HG02981 (cell line): ENCODE measurements at regions not wholly inside any gene's neighbourhood (a gene's known extent, or its start where the extent isn't known, plus 50 kb on each side); places are given as distances from the start of the nearest gene placed in this dataset.

Source experiments
- ATAC-seq: cut with Tn5 transposase; IDR thresholded peaks from one replicate; pipeline ENCODE4 v1.9.1; 2021; ENCODE audit warnings: mild to moderate bottlenecking, moderate library complexity; ENCODE audit not compliant: unreplicated experiment

- no peak for ATAC-seq
These were observed 309.5 kb downstream of the OSTF1 start for GRCh38 chr9:75397836-75398235.

GRCh38 chr9:75408391-75408790 lies 320.1 kb downstream of the OSTF1 start:
- no peak for ATAC-seq

- no peak for ATAC-seq
These were observed 322.1 kb downstream of the OSTF1 start for GRCh38 chr9:75410405-75410804.

DNA sequence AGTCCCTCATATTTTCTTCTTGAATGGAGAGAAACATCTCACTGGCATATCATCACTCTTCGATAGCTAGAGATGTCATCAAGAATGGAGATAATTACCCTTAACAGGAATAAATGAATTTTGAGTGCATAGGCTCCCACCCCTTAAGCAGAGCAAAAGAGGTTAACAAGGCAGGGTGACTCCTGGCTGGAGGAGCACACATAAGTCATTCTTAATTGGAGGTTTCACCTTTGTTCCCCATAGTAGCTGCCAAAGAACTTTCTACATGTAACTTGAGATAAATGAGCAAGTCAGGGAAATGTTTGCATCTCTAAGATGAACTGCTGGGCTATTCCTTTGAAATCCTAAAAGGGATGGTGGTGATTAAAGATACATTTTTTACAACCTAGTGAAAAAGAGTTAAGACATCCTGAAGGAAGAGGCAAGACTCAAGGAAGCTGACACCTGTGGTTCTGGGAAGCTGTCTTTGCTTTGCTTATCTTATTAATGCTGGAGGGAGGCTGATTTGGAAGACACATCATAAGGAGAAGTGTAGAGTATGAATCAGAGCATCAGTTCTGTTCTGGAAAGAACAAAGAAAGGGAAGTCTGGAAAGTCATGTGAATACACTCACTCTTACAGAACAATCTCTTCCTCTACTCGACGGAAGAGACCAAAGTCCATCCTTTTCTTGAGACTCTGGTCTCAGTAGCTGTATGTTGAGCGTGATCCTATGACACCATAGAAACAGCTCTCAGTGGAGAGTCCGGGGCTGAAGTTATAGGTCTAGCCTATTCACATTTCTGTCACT lies 326.3 kb downstream of the OSTF1 start:
- no peak for ATAC-seq

DNA sequence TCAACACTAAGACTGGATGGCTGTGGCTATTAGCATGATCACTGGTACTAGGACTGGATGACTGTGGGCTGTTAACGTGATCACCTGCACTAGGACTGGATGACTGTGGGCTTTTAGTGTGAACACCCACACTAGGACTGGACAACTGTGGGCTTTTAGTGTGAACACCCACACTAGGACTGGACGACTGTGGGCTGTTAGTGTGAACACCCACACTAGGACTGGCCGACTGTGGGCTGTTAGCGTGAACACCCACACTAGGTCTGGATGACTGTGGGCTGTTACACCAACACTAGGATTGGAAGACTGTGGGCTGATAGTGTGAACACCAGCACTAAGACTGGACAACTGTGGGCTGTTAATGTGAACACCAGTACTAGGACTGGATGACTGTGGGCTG lies 329.2 kb downstream of the OSTF1 start:
- ATAC-seq, result no peak

DNA sequence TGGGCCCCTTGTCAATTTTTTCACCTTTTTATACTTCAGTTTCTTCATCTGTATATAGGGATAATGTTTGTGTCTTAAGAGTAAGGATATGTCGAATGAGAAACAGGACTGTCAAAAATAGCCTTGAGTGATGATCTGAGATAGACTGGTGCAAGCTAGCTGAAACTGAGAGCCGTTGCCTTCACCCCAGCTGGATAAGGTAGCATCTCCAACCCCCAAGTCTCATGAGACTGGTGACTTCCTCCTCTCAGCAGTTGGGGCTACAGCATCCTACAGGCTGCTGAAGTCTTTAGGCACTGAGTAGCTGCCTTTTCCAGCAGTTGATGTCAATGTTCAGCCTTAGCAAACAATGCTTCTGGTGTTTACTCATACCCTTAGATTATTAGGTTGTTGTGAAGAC lies 330.2 kb downstream of the OSTF1 start:
- ATAC-seq, result peak; percentile 50

GRCh38 chr9:75422944-75423522 lies 334.7 kb downstream of the OSTF1 start:
- no peak for ATAC-seq

DNA sequence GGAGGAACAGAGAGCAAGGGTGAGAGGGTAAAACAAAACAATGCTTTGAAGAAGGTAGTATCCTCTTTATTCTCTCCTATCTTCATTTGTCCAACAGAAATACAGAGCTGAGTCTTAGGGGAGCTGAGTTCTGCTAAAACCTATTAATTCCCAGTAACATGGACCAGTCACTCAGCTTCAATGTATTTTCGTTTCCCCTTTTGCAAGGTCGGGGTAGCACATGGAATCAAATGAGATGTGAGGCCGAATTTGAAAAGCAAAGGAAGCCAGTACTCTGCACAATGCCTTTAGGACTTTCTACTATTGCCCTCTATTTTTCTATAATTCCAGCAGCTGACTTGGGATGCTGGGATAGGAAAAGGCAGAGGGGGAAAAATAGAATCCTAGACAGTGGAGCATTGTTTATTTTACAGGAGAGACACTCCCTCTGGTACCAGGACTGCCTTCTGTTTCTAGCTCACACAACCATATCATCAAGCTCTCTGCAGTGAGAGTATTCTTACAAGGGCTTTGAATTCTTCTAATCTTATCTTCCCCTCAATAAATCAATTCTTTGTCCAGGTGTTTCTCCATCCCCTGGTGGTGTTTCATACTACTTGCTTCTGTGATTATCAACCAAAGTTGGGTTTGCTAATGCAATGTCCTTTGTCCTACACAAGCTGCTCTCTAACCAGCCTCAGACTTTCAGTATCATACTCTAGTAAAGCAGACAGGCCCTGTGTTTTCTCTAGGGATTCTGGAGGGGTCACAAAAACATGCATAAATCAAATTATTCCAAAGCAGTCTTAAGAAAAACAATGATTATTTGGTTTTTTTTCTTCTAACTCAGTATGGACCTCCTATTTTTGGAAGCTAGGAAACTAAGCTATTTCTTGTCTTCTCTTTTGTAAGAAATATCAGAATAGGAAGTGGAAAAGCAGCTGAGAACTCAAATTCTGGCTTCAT lies 341.5 kb downstream of the OSTF1 start:
- no peak for ATAC-seq

GRCh38 chr9:75431375-75431774 lies 343.1 kb downstream of the OSTF1 start:
- no peak for ATAC-seq

DNA sequence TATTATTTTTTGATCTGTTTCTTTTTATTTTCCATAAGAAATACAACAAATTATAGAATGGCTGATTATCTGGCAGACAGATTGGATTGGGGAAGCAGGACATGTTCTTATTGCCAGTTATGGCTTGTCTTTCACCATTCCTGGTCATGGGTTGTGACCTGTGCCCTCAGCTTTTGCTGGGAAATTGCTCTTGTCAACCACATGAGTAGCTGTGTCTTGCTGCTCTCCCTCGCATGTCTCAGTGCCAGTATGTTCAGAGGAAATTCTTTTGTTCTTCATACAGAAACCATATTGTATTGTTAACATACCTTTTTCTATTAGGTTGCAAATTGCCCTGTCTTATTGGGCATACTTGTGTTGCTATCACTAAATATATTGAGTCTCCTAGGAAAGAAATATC lies 344.1 kb downstream of the OSTF1 start:
- no peak for ATAC-seq

DNA sequence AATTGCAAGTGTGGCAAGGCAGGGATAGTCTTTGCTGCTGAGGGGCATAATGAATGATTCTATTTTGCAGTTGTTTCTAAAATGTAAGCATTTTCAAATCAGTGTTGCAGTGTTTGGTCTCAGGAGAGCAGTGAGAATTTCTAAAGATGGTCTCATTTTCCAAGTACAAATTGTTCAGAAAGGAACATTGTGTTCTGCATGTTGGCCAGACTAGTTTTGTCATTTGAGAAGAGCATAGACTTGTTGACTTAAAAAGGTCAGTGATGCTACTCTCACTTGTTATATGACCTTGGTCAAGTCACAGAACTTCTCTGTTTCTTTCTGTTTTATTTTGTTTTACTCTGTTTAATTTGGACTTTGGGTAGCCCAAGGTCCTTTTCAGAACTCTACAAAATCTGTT lies 344.6 kb downstream of the OSTF1 start:
- no peak for ATAC-seq

DNA sequence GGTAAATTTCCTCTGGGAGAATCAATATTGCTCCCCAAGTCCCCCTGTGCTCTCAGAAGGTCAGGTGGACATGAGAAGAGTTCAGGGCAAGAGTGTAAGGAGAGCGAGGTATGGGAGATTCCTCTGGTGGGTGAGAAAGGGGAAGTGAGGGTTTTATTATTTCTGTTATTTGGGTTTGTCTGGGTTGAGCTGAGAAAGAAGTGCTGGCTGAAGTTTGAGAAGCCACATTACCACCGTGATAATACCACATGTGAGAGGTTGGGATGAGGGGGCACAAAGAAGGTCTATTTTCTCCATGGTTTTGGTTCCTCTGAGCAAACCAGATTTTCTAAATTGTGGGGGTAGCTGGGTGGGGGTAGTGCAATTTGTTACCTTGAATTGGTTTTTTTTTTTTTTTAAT lies 350.4 kb downstream of the OSTF1 start:
- no peak for ATAC-seq

DNA sequence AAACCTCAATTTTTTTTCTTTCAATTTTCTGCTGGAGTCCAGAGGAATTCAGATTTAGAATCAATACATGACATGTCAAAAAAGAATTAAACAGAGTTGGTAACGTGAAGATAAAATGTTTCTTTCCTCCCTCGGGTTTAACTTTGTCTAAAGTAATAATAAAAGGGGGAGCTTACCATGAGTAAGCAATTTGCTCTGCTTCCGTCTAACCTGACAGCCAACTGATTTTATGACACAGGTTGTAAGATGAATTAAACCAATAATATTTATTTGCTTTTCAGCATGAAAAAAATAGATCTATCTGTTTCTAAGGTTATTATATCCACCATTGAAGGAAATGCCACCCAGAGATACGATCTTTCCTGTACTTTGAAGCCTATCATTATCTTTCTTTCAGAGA lies 352.6 kb downstream of the OSTF1 start:
- no peak for ATAC-seq

- ATAC-seq, result no peak
These were observed 356.8 kb downstream of the OSTF1 start for GRCh38 chr9:75445144-75445543.

- no peak for ATAC-seq
These were observed 359.0 kb downstream of the OSTF1 start for GRCh38 chr9:75447281-75447680.

GRCh38 chr9:75448281-75448680 lies 360.0 kb downstream of the OSTF1 start:
- no peak for ATAC-seq

DNA sequence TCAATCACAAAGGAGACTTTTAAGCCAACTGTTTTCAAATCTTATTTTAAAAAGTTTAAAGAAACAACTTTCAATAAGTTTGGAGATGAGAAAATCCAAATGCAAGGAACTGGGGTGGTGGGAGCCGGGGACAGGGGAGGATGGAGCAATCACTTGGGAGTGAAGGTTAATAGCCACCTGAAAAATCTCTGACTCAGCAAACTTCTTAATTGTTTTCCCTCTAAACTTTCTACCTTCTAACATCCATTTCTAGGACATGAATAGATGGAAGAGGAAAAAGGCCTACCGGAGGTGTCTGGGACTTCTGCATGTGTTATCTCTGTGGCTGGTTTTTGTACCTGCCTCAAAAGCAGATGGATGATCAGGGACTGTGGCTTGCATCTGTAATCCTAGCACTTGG lies 360.6 kb downstream of the OSTF1 start:
- ATAC-seq, result no peak

DNA sequence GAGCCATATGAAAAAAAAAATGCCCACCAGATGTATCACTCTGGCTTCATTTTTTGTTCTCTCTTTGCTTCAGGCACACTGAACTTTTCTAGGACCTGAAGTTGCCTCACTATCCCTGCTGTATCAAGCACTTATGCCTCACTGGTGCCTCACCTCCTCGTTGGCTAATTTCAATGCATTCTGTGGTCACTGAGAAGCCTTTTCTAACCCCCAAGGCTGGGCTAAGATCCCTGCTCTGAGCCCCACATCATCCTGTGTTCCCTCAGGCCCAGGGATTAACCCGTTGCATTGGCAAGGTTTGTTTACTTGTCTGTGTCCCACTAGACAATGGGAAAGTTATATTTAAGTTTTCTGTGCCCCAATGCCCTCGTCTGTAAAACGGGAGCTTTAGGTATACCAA lies 362.7 kb downstream of the OSTF1 start:
- ATAC-seq, result no peak

DNA sequence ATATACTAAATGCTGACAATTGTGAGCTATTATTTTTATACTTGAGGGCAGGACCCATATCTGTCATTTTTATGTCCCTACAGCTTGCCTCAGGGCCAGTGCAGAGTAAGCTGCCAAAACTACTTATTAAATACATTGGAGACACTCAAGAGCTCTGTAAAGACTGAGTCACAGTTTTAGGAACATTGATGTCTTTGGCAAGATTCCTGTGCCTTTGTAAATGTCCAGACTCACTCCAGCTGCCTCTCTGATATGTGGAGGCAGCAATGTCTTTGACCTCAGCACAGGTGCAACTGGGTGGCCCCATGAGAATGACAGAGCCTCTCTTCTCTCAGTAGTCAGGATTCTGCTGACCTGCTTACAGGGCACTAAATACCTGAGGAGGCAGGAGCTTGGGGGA lies 363.2 kb downstream of the OSTF1 start:
- no peak for ATAC-seq

DNA sequence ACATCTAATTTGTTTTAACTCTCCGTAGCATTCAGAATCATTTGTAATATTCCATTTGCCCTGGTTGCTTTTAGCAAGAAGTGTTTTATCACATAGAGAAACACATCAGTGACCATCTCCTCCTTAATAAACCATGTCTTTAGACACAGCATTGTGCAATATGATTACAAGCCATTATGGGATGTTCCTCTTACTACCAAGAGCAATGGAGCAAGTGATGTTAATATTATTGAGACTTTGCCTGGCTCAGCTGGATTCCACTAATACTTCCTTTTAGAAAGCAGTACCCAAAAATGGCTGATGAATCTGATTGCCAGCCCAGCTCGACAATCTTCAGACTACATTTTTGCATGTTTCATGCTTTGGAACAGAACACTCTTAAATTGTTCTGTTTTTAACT lies 364.2 kb downstream of the OSTF1 start:
- ATAC-seq, result no peak

GRCh38 chr9:75454043-75454442 lies 365.7 kb downstream of the OSTF1 start:
- no peak for ATAC-seq

- no peak for ATAC-seq
These were observed 366.6 kb downstream of the OSTF1 start for GRCh38 chr9:75454891-75455290.
